ENCODE measurements at regions not wholly inside any gene's neighbourhood (a gene's known extent, or its start where the extent isn't known, plus 50 kb on each side); places are given as distances from the start of the nearest gene placed in this dataset.
A peak's percentile ranks its signal among the peaks of the same experiment; 100 is the strongest.
"Not testable (repeated sequence)": the region's sequence is repeated elsewhere in the genome, so short reads cannot be mapped to it uniquely, and the experiment has no call there.

GRCh38 chr15:92825985-92826384 lies 74.1 kb upstream of the CHD2 start:
- DNase-seq: no peak

GRCh38 chr15:92827991-92828390 lies 72.1 kb upstream of the CHD2 start:
- not testable (repeated sequence) for DNase-seq

GRCh38 chr15:92829875-92830274 lies 70.2 kb upstream of the CHD2 start:
- DNase-seq: no peak

- no peak for DNase-seq
These were observed 68.8 kb upstream of the CHD2 start for GRCh38 chr15:92831336-92831654.

- DNase-seq: peak; percentile 96
These were observed 68.3 kb upstream of the CHD2 start for GRCh38 chr15:92831655-92832328.

GRCh38 chr15:92833106-92833433 lies 67.1 kb upstream of the CHD2 start:
- no peak for DNase-seq

- no peak for DNase-seq
These were observed 66.4 kb upstream of the CHD2 start for GRCh38 chr15:92833493-92834271.

- no peak for DNase-seq
These were observed 60.4 kb upstream of the CHD2 start for GRCh38 chr15:92839696-92840095.

- DNase-seq: no peak
These were observed 60.0 kb upstream of the CHD2 start for GRCh38 chr15:92840149-92840548.

GRCh38 chr15:92843326-92843725 lies 56.8 kb upstream of the CHD2 start:
- no peak for DNase-seq

GRCh38 chr15:92843814-92844213 lies 56.3 kb upstream of the CHD2 start:
- DNase-seq: no peak

GRCh38 chr15:92845126-92845508 lies 55.0 kb upstream of the CHD2 start:
- DNase-seq: no peak

- no peak for DNase-seq
These were observed 53.4 kb upstream of the CHD2 start for GRCh38 chr15:92846741-92847140.

GRCh38 chr15:92847841-92848240 lies 52.3 kb upstream of the CHD2 start:
- DNase-seq: no peak

GRCh38 chr15:92848464-92848851 lies 51.7 kb upstream of the CHD2 start:
- no peak for DNase-seq

- no peak for DNase-seq
These were observed 51.1 kb upstream of the CHD2 start for GRCh38 chr15:92848852-92849598.

- not testable (repeated sequence) for DNase-seq
These were observed 49.9 kb upstream of the CHD2 start for GRCh38 chr15:92850218-92850617.
